SU-DHL-6 (cell line): ENCODE measurements at regions not wholly inside any gene's neighbourhood (a gene's known extent, or its start where the extent isn't known, plus 50 kb on each side); places are given as distances from the start of the nearest gene placed in this dataset.

Source experiments
- H2AFZ ChIP-seq: fragments of 200-600 bp; sonication (generic); 2 replicates; pipeline ENCODE4 v1.6.1; 2014; ENCODE audit warnings: low read depth, mild to moderate bottlenecking, moderate library complexity, mixed read lengths, antibody characterized with exemption, low read length; ENCODE audit not compliant: severe bottlenecking
- H3F3A ChIP-seq: fragments of 200-600 bp; shearing (Covaris generic); 2 replicates; pipeline ENCODE4 v1.6.0; 2016; ENCODE audit warnings: antibody characterized with exemption, mild to moderate bottlenecking; ENCODE audit not compliant: insufficient read depth
- H3K27ac ChIP-seq: fragments of 200-600 bp; sonication (generic); 2 replicates; pipeline ENCODE4 v1.5.1; 2016; ENCODE audit warnings: low read depth, mild to moderate bottlenecking, low read length, moderate library complexity, mixed read lengths
- H3K27me3 ChIP-seq: fragments of 200-600 bp; sonication (generic), shearing (Covaris generic); 2 replicates; pipeline ENCODE4 v1.6.0; 2014; ENCODE audit warnings: mild to moderate bottlenecking, low read length
- H3K36me3 ChIP-seq: fragments of 200-600 bp; sonication (generic); 2 replicates; pipeline ENCODE4 v1.6.1; 2014; ENCODE audit warnings: mild to moderate bottlenecking, low read length, mixed read lengths
- H3K4me2 ChIP-seq: fragments of 300-600, 200-600 bp; shearing (Covaris generic), sonication (generic); 2 replicates; pipeline ENCODE4 v1.6.0; 2014; ENCODE audit warnings: low read length, low read depth, mild to moderate bottlenecking; ENCODE audit not compliant: poor library complexity, severe bottlenecking
- H3K4me3 ChIP-seq: fragments of 200-600 bp; sonication (generic); 2 replicates; pipeline ENCODE4 v1.5.1; 2014; ENCODE audit warnings: antibody characterized with exemption, low read length, mild to moderate bottlenecking, mixed read lengths; ENCODE audit not compliant: insufficient read depth, poor library complexity, severe bottlenecking
- H3K79me2 ChIP-seq: fragments of 200-600 bp; sonication (generic); 2 replicates; pipeline ENCODE4 v1.6.1; 2014; ENCODE audit warnings: mild to moderate bottlenecking, low read length, moderate library complexity; ENCODE audit not compliant: insufficient read depth
- H3K9ac ChIP-seq: fragments of 200-600 bp; sonication (generic); 2 replicates; pipeline ENCODE4 v1.7.0; 2014; ENCODE audit warnings: mild to moderate bottlenecking, low read length
- H3K9me2 ChIP-seq: fragments of 200-600 bp; sonication (generic); replicated peaks from 2 replicates; pipeline ENCODE4 v1.6.1; 2014; ENCODE audit warnings: low read length; ENCODE audit not compliant: insufficient read depth
- H3K9me3 ChIP-seq: fragments of 200-600 bp; sonication (generic); 2 replicates; pipeline ENCODE4 v1.6.1; 2014; ENCODE audit warnings: low read length, mixed read lengths; ENCODE audit not compliant: insufficient read depth
- H4K20me1 ChIP-seq: fragments of 200-600 bp; sonication (generic); 2 replicates; pipeline ENCODE4 v1.6.1; 2014; ENCODE audit warnings: low read depth, mild to moderate bottlenecking, antibody characterized with exemption, low read length, moderate library complexity, mixed read lengths
- EZH2phosphoT487 ChIP-seq: fragments of 200-600 bp; sonication (generic), shearing (Covaris generic); conservative IDR thresholded peaks from 2 replicates; pipeline ENCODE4 v1.6.1; 2018; ENCODE audit warnings: mild to moderate bottlenecking, antibody characterized with exemption, low read length, moderate library complexity, mixed read lengths
- TF ChIP-seq, protein P1 (sequence below): fragments of 200-600 bp; sonication (generic); IDR thresholded peaks from one replicate; pipeline ENCODE4 v1.5.1; 2017; ENCODE audit warnings: antibody characterized with exemption, mild to moderate bottlenecking, low read length, moderate library complexity; ENCODE audit not compliant: insufficient read depth, poor library complexity, severe bottlenecking

DNA sequence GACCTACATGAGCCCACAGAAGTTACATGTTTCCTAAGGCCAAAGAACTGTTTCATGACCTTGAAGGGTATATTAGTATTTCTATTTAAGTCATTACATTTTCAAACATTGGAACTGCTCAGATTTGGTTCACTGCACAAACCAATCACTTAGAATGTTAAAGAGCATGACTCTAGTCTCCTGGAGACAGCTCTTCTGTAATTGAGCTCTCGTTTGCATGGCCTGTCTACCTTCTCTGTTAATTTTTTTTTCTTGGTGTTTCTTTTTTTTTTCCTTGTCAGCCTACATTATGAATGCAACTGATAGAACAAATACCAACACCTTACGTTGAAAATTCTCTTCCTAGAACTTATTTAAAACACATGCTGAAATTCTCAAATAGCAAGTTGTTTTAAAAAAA lies 860.2 kb upstream of the MAP3K7 start:
- H2AFZ ChIP-seq, result no peak overlapping the region
- no peaks in the 10 kb centered on the region for H3F3A ChIP-seq
- H3K36me3 ChIP-seq, result no peaks in the 10 kb centered on the region
- no peaks in the 10 kb centered on the region for H4K20me1 ChIP-seq
- H3K27ac ChIP-seq, result no peak overlapping the region
- no peak overlapping the region for H3K4me2 ChIP-seq
- no peaks in the 10 kb centered on the region for H3K27me3 ChIP-seq
- H3K79me2 ChIP-seq, result no peaks in the 10 kb centered on the region
- TF ChIP-seq EZH2phosphoT487, result no peak
- TF ChIP-seq, protein P1, sequence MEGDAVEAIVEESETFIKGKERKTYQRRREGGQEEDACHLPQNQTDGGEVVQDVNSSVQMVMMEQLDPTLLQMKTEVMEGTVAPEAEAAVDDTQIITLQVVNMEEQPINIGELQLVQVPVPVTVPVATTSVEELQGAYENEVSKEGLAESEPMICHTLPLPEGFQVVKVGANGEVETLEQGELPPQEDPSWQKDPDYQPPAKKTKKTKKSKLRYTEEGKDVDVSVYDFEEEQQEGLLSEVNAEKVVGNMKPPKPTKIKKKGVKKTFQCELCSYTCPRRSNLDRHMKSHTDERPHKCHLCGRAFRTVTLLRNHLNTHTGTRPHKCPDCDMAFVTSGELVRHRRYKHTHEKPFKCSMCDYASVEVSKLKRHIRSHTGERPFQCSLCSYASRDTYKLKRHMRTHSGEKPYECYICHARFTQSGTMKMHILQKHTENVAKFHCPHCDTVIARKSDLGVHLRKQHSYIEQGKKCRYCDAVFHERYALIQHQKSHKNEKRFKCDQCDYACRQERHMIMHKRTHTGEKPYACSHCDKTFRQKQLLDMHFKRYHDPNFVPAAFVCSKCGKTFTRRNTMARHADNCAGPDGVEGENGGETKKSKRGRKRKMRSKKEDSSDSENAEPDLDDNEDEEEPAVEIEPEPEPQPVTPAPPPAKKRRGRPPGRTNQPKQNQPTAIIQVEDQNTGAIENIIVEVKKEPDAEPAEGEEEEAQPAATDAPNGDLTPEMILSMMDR, result no peak
- no peaks in the 10 kb centered on the region for H3K9me2 ChIP-seq
- H3K9me3 ChIP-seq, result no peaks in the 10 kb centered on the region
- no peak overlapping the region for H3K4me3 ChIP-seq
- no peak overlapping the region for H3K9ac ChIP-seq

DNA sequence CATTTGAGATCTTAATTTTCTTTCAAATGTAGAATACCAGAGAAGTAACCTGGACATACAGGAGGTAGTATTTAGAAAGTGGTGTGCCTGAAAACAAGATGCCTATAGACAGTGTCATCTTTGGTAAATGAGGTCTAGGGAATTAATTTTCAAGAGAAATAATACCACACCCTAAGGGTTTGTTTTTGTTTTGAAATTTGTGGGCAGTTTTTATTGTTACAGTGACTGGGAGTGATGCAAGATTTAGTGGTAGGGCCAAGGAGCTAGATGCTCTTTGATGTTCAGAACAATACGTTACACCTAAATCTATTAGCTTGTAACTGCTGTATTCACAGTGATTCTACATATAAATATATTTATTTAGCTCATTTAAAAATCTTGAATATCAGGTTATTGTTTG lies 856.5 kb upstream of the MAP3K7 start:
- TF ChIP-seq, protein P1, result no peak
- no peak for TF ChIP-seq EZH2phosphoT487
- H3K9me3 ChIP-seq, result no peaks in the 10 kb centered on the region
- H3K27ac ChIP-seq, result no peak overlapping the region

DNA sequence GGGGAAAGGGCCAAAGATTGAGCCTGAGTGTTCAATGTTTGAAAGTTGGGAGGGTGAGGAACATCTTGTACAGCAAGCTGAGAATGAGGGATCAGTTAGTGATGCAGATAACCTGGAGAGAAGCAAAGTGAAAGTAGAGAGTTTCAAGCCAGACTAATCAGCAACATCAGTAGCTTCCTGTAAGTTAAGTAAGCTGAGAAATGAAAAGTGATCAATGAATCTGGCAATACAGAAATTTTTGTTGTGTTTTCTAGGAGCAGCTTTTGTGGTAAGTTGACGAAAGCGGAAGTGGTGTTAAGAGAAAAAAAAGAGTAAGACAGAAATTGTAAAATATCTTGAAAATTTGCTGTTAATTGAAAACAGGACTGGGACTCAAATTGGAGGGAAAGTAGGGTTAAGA lies 855.5 kb upstream of the MAP3K7 start:
- no peaks in the 10 kb centered on the region for H3F3A ChIP-seq
- no peak overlapping the region for H3K9ac ChIP-seq
- no peak overlapping the region for H3K27ac ChIP-seq
- no peak overlapping the region for H2AFZ ChIP-seq
- H4K20me1 ChIP-seq, result no peaks in the 10 kb centered on the region
- H3K36me3 ChIP-seq, result no peaks in the 10 kb centered on the region
- H3K9me2 ChIP-seq, result no peaks in the 10 kb centered on the region
- H3K4me3 ChIP-seq, result no peak overlapping the region
- H3K79me2 ChIP-seq, result no peaks in the 10 kb centered on the region
- H3K27me3 ChIP-seq, result no peaks in the 10 kb centered on the region
- TF ChIP-seq EZH2phosphoT487, result no peak
- TF ChIP-seq, protein P1, result no peak
- H3K4me2 ChIP-seq, result no peak overlapping the region
- H3K9me3 ChIP-seq, result no peaks in the 10 kb centered on the region

More for the DNA sequence above, 856.5 kb upstream of the MAP3K7 start:
- Histone ChIP-seq H3K36me3 (no peaks in the 10 kb centered on the region), H3F3A (no peaks in the 10 kb centered on the region), H3K27me3 (no peaks in the 10 kb centered on the region), H3K4me2 (no peak overlapping the region), H3K79me2 (no peaks in the 10 kb centered on the region), H3K9ac (no peak overlapping the region), H2AFZ (no peak overlapping the region), H4K20me1 (no peaks in the 10 kb centered on the region), H3K4me3 (no peak overlapping the region), H3K9me2 (no peaks in the 10 kb centered on the region)
